ENCODE measurements at regions not wholly inside any gene's neighbourhood (a gene's known extent, or its start where the extent isn't known, plus 50 kb on each side); places are given as distances from the start of the nearest gene placed in this dataset.

- TF ChIP-seq POLR2A (IDR thresholded peaks at IDR 0.05) (no peak), POLR2AphosphoS5 (IDR thresholded peaks at IDR 0.05) (no peak)
These were observed 166.2 kb downstream of the EDN1 start for GRCh38 chr6:12456343-12456742.

Data from breast epithelium (tissue), 3 donors.